ENCODE measurements at regions not wholly inside any gene's neighbourhood (a gene's known extent, or its start where the extent isn't known, plus 50 kb on each side); places are given as distances from the start of the nearest gene placed in this dataset.

- DNase-seq (ENCODE audit: low read depth), result no peak
These were observed 548.7 kb downstream of the GBA3 start for GRCh38 chr4:23241408-23241807.

GRCh38 chr4:23238848-23239247 lies 546.1 kb downstream of the GBA3 start:
- no peaks in the 10 kb centered on the region for H3K36me3 ChIP-seq (ENCODE audit: control insufficient read depth, insufficient read depth, low read length, severe bottlenecking)
- no peaks in the 10 kb centered on the region for H3K9me3 ChIP-seq (ENCODE audit: control insufficient read depth, low read length)
- H3K4me1 ChIP-seq (ENCODE audit: control insufficient read depth, insufficient read depth, low read length), result no peaks in the 10 kb centered on the region
- no peaks in the 10 kb centered on the region for H3K27me3 ChIP-seq (replicated peaks; ENCODE audit: control insufficient read depth, insufficient read depth, low read length)
- no peak overlapping the region for H3K4me3 ChIP-seq (ENCODE audit: low read length)
- no peak for DNase-seq (ENCODE audit: low read depth)
- H3K9ac ChIP-seq (ENCODE audit: low read length), result no peak overlapping the region

More at GRCh38 chr4:23241408-23241807, 548.7 kb downstream of the GBA3 start:
- no peak overlapping the region for H3K4me3 ChIP-seq (ENCODE audit: low read length)
- H3K9ac ChIP-seq (ENCODE audit: low read length), result no peak overlapping the region
- H3K27me3 ChIP-seq (replicated peaks; ENCODE audit: control insufficient read depth, insufficient read depth, low read length), result no peaks in the 10 kb centered on the region
- no peaks in the 10 kb centered on the region for H3K36me3 ChIP-seq (ENCODE audit: control insufficient read depth, insufficient read depth, low read length, severe bottlenecking)
- no peaks in the 10 kb centered on the region for H3K9me3 ChIP-seq (ENCODE audit: control insufficient read depth, low read length)
- no peaks in the 10 kb centered on the region for H3K4me1 ChIP-seq (ENCODE audit: control insufficient read depth, insufficient read depth, low read length)

GRCh38 chr4:23237771-23238170 lies 545.0 kb downstream of the GBA3 start:
- DNase-seq (ENCODE audit: low read depth), result no peak
- no peaks in the 10 kb centered on the region for H3K36me3 ChIP-seq (ENCODE audit: control insufficient read depth, insufficient read depth, low read length, severe bottlenecking)
- H3K4me1 ChIP-seq (ENCODE audit: control insufficient read depth, insufficient read depth, low read length), result no peaks in the 10 kb centered on the region
- no peaks in the 10 kb centered on the region for H3K9me3 ChIP-seq (ENCODE audit: control insufficient read depth, low read length)
- H3K27me3 ChIP-seq (replicated peaks; ENCODE audit: control insufficient read depth, insufficient read depth, low read length), result no peaks in the 10 kb centered on the region
- H3K4me3 ChIP-seq (ENCODE audit: low read length), result no peak overlapping the region
- H3K9ac ChIP-seq (ENCODE audit: low read length), result no peak overlapping the region

GRCh38 chr4:23235628-23236390 lies 543.1 kb downstream of the GBA3 start:
- Histone ChIP-seq H3K9me3 (ENCODE audit: control insufficient read depth, low read length) (no peaks in the 10 kb centered on the region), H3K4me3 (ENCODE audit: low read length) (no peak overlapping the region), H3K27me3 (replicated peaks; ENCODE audit: control insufficient read depth, insufficient read depth, low read length) (no peaks in the 10 kb centered on the region), H3K9ac (ENCODE audit: low read length) (no peak overlapping the region), H3K4me1 (ENCODE audit: control insufficient read depth, insufficient read depth, low read length) (no peaks in the 10 kb centered on the region), H3K36me3 (ENCODE audit: control insufficient read depth, insufficient read depth, low read length, severe bottlenecking) (no peaks in the 10 kb centered on the region)
- DNase-seq (ENCODE audit: low read depth), result no peak

GRCh38 chr4:23234716-23235115 lies 542.0 kb downstream of the GBA3 start:
- DNase-seq (ENCODE audit: low read depth), result no peak
- Histone ChIP-seq H3K4me1 (ENCODE audit: control insufficient read depth, insufficient read depth, low read length) (no peaks in the 10 kb centered on the region), H3K4me3 (ENCODE audit: low read length) (no peak overlapping the region), H3K36me3 (ENCODE audit: control insufficient read depth, insufficient read depth, low read length, severe bottlenecking) (no peaks in the 10 kb centered on the region), H3K9me3 (ENCODE audit: control insufficient read depth, low read length) (no peaks in the 10 kb centered on the region), H3K9ac (ENCODE audit: low read length) (no peak overlapping the region), H3K27me3 (replicated peaks; ENCODE audit: control insufficient read depth, insufficient read depth, low read length) (no peaks in the 10 kb centered on the region)

GRCh38 chr4:23234018-23234417 lies 541.3 kb downstream of the GBA3 start:
- Histone ChIP-seq H3K9ac (ENCODE audit: low read length) (no peak overlapping the region), H3K4me1 (ENCODE audit: control insufficient read depth, insufficient read depth, low read length) (no peaks in the 10 kb centered on the region), H3K27me3 (replicated peaks; ENCODE audit: control insufficient read depth, insufficient read depth, low read length) (no peaks in the 10 kb centered on the region), H3K4me3 (ENCODE audit: low read length) (no peak overlapping the region), H3K36me3 (ENCODE audit: control insufficient read depth, insufficient read depth, low read length, severe bottlenecking) (no peaks in the 10 kb centered on the region), H3K9me3 (ENCODE audit: control insufficient read depth, low read length) (no peaks in the 10 kb centered on the region)
- no peak for DNase-seq (ENCODE audit: low read depth)

- H3K4me1 ChIP-seq (ENCODE audit: control insufficient read depth, insufficient read depth, low read length), result no peaks in the 10 kb centered on the region
- no peak overlapping the region for H3K9ac ChIP-seq (ENCODE audit: low read length)
- no peaks in the 10 kb centered on the region for H3K36me3 ChIP-seq (ENCODE audit: control insufficient read depth, insufficient read depth, low read length, severe bottlenecking)
- H3K4me3 ChIP-seq (ENCODE audit: low read length), result no peak overlapping the region
- DNase-seq (ENCODE audit: low read depth), result no peak
- no peaks in the 10 kb centered on the region for H3K9me3 ChIP-seq (ENCODE audit: control insufficient read depth, low read length)
- no peaks in the 10 kb centered on the region for H3K27me3 ChIP-seq (replicated peaks; ENCODE audit: control insufficient read depth, insufficient read depth, low read length)
These were observed 540.9 kb downstream of the GBA3 start for GRCh38 chr4:23233596-23233995.

GRCh38 chr4:23232987-23233386 lies 540.2 kb downstream of the GBA3 start:
- Histone ChIP-seq H3K27me3 (replicated peaks; ENCODE audit: control insufficient read depth, insufficient read depth, low read length) (no peaks in the 10 kb centered on the region), H3K4me3 (ENCODE audit: low read length) (no peak overlapping the region), H3K4me1 (ENCODE audit: control insufficient read depth, insufficient read depth, low read length) (no peaks in the 10 kb centered on the region), H3K9ac (ENCODE audit: low read length) (no peak overlapping the region), H3K36me3 (ENCODE audit: control insufficient read depth, insufficient read depth, low read length, severe bottlenecking) (no peaks in the 10 kb centered on the region), H3K9me3 (ENCODE audit: control insufficient read depth, low read length) (no peaks in the 10 kb centered on the region)
- no peak for DNase-seq (ENCODE audit: low read depth)

- H3K4me1 ChIP-seq (ENCODE audit: control insufficient read depth, insufficient read depth, low read length), result no peaks in the 10 kb centered on the region
- no peaks in the 10 kb centered on the region for H3K27me3 ChIP-seq (replicated peaks; ENCODE audit: control insufficient read depth, insufficient read depth, low read length)
- no peak for DNase-seq (ENCODE audit: low read depth)
- no peak overlapping the region for H3K4me3 ChIP-seq (ENCODE audit: low read length)
- no peak overlapping the region for H3K9ac ChIP-seq (ENCODE audit: low read length)
- peaks cover 3% of the 10 kb centered on the region for H3K9me3 ChIP-seq (ENCODE audit: control insufficient read depth, low read length)
- H3K36me3 ChIP-seq (ENCODE audit: control insufficient read depth, insufficient read depth, low read length, severe bottlenecking), result no peaks in the 10 kb centered on the region
These were observed 532.8 kb downstream of the GBA3 start for GRCh38 chr4:23225564-23225963.

GRCh38 chr4:23224684-23225420 lies 532.1 kb downstream of the GBA3 start:
- no peak for DNase-seq (ENCODE audit: low read depth)
- no peak overlapping the region for H3K9ac ChIP-seq (ENCODE audit: low read length)

GRCh38 chr4:23220911-23221310 lies 528.2 kb downstream of the GBA3 start:
- no peaks in the 10 kb centered on the region for H3K4me1 ChIP-seq (ENCODE audit: control insufficient read depth, insufficient read depth, low read length)
- no peaks in the 10 kb centered on the region for H3K27me3 ChIP-seq (replicated peaks; ENCODE audit: control insufficient read depth, insufficient read depth, low read length)

More at GRCh38 chr4:23224684-23225420, 532.1 kb downstream of the GBA3 start:
- no peaks in the 10 kb centered on the region for H3K36me3 ChIP-seq (ENCODE audit: control insufficient read depth, insufficient read depth, low read length, severe bottlenecking)
- peaks cover 3% of the 10 kb centered on the region for H3K9me3 ChIP-seq (ENCODE audit: control insufficient read depth, low read length)
- no peaks in the 10 kb centered on the region for H3K4me1 ChIP-seq (ENCODE audit: control insufficient read depth, insufficient read depth, low read length)
- no peaks in the 10 kb centered on the region for H3K27me3 ChIP-seq (replicated peaks; ENCODE audit: control insufficient read depth, insufficient read depth, low read length)
- H3K4me3 ChIP-seq (ENCODE audit: low read length), result no peak overlapping the region

More at GRCh38 chr4:23220911-23221310, 528.2 kb downstream of the GBA3 start:
- Histone ChIP-seq H3K36me3 (ENCODE audit: control insufficient read depth, insufficient read depth, low read length, severe bottlenecking) (no peaks in the 10 kb centered on the region), H3K9ac (ENCODE audit: low read length) (no peak overlapping the region), H3K4me3 (ENCODE audit: low read length) (no peak overlapping the region), H3K9me3 (ENCODE audit: control insufficient read depth, low read length) (peaks cover under 1% of the 10 kb centered on the region)
- DNase-seq (ENCODE audit: low read depth), result no peak
